ENCODE measurements at regions not wholly inside any gene's neighbourhood (a gene's known extent, or its start where the extent isn't known, plus 50 kb on each side); places are given as distances from the start of the nearest gene placed in this dataset.

DNA sequence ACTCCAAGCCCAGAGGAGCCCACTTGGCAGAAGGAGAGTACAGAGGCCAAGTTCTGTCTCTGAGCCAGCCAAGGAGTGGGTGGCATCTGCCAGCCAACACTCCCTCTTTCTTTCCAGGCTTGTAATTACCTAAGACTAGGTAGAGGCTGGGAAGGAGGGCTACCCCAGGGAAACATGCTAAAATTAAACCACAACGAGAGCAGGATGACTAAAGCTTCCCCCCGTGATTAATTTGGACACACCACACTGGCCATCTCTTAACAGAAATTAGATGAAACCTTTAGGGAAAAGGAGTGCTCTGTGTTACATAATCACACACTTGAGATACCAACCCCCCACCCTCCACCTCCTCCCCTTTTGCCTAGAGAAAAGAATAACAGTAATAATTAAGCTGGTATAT, 102.1 kb upstream of the ZC3H12A start:
- TF ChIP-seq, protein P1, sequence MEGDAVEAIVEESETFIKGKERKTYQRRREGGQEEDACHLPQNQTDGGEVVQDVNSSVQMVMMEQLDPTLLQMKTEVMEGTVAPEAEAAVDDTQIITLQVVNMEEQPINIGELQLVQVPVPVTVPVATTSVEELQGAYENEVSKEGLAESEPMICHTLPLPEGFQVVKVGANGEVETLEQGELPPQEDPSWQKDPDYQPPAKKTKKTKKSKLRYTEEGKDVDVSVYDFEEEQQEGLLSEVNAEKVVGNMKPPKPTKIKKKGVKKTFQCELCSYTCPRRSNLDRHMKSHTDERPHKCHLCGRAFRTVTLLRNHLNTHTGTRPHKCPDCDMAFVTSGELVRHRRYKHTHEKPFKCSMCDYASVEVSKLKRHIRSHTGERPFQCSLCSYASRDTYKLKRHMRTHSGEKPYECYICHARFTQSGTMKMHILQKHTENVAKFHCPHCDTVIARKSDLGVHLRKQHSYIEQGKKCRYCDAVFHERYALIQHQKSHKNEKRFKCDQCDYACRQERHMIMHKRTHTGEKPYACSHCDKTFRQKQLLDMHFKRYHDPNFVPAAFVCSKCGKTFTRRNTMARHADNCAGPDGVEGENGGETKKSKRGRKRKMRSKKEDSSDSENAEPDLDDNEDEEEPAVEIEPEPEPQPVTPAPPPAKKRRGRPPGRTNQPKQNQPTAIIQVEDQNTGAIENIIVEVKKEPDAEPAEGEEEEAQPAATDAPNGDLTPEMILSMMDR (conservative IDR thresholded peaks at IDR 0.05 in 1 of 2, IDR thresholded peaks at IDR 0.05 in 1 of 2; ENCODE audit: low read depth in 1 of 2, low read length in 2 of 2) = no peak
- TF ChIP-seq EZH2 (IDR thresholded peaks at IDR 0.05; ENCODE audit: low read length, missing control alignments) = no peak

Data from fibroblast of lung (primary cell).